PC-9 (cell line): ENCODE measurements at regions not wholly inside any gene's neighbourhood (a gene's known extent, or its start where the extent isn't known, plus 50 kb on each side); places are given as distances from the start of the nearest gene placed in this dataset.

Source experiments
- EZH2 ChIP-seq: fragments of 200-600 bp; sonication (generic); IDR thresholded peaks from 2 replicates; pipeline ENCODE4 v1.8.0; 2017; ENCODE audit warnings: antibody characterized with exemption, low read depth
- TF ChIP-seq, protein P1 (sequence below): fragments of 200-600 bp; sonication (generic); conservative IDR thresholded peaks from 2 replicates; pipeline ENCODE4 v1.6.1; 2017; ENCODE audit warnings: mixed run types, antibody characterized with exemption, mild to moderate bottlenecking, moderate library complexity

DNA sequence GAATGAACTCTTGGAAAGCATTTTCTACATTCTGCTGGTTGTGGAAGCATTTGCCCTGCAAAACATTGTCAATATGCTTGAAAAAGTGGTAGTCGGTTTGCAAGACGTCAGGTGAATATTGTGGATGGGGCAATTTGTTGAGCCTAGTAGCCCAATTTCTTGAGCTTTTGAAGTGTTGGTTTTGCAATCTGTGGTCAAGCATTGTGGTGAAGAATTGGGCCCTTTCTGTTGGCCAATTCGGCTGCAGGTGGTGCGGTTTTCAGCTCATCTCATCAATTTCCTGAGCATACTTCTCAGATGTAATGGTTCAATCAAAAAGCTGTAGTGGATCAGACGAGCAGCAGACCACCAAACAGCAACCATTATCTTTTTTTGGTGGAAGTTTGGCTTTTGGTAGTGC, 426.8 kb upstream of the CDH9 start:
- TF ChIP-seq, protein P1, sequence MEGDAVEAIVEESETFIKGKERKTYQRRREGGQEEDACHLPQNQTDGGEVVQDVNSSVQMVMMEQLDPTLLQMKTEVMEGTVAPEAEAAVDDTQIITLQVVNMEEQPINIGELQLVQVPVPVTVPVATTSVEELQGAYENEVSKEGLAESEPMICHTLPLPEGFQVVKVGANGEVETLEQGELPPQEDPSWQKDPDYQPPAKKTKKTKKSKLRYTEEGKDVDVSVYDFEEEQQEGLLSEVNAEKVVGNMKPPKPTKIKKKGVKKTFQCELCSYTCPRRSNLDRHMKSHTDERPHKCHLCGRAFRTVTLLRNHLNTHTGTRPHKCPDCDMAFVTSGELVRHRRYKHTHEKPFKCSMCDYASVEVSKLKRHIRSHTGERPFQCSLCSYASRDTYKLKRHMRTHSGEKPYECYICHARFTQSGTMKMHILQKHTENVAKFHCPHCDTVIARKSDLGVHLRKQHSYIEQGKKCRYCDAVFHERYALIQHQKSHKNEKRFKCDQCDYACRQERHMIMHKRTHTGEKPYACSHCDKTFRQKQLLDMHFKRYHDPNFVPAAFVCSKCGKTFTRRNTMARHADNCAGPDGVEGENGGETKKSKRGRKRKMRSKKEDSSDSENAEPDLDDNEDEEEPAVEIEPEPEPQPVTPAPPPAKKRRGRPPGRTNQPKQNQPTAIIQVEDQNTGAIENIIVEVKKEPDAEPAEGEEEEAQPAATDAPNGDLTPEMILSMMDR = no peak
- TF ChIP-seq EZH2 = no peak
